MV-4-11 (cell line): ENCODE measurements at regions not wholly inside any gene's neighbourhood (a gene's known extent, or its start where the extent isn't known, plus 50 kb on each side); places are given as distances from the start of the nearest gene placed in this dataset.
"Not testable (repeated sequence)": the region's sequence is repeated elsewhere in the genome, so short reads cannot be mapped to it uniquely, and the experiment has no call there.

Experiments
- DNase-seq: peaks from one replicate; lab custom pipeline; 2025; lab: John Stamatoyannopoulos, UW

GRCh38 chr4:65265526-65265925 lies 404.8 kb downstream of the EPHA5 start:
- DNase-seq: no peak

DNA sequence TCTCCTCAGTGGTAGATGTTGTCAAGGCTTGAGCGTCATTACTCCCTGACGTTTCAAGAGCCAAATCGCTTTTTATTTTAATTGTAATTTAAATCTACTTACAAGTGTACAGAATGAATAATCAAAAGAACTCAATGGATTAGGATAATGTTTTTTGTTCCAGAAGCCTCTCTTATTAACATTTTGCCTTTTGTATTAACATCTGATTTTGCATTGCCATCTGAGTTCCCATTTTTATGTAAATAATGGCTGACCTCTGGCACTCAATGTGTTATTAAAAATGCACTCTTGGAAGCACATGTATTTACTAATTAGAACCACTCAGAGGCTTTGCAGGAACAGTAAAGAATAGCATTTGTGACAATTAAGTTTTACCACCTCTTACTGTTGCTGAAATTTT lies 411.0 kb downstream of the EPHA5 start:
- DNase-seq: no peak

DNA sequence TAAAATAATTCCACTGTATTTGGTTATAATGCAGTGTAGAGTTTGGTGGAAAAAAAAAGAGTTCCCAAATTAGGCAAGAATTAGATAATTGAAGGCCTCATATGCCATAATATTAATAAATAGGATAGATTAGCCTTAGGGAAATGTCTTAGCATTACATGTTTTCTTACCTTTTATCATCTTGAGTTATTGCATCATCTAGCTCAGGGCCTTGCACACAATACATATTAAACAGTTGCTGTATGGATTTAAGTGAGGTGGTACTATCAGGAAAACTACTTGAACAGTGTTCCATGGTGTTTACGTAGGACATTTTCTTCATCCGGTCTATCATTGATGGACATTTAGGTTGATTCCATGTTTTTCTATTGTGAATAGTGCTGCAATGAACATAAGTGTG lies 419.4 kb downstream of the EPHA5 start:
- DNase-seq: no peak

- no peak for DNase-seq
Measured at GRCh38 chr4:65249111-65249510, 421.2 kb downstream of the EPHA5 start.

DNA sequence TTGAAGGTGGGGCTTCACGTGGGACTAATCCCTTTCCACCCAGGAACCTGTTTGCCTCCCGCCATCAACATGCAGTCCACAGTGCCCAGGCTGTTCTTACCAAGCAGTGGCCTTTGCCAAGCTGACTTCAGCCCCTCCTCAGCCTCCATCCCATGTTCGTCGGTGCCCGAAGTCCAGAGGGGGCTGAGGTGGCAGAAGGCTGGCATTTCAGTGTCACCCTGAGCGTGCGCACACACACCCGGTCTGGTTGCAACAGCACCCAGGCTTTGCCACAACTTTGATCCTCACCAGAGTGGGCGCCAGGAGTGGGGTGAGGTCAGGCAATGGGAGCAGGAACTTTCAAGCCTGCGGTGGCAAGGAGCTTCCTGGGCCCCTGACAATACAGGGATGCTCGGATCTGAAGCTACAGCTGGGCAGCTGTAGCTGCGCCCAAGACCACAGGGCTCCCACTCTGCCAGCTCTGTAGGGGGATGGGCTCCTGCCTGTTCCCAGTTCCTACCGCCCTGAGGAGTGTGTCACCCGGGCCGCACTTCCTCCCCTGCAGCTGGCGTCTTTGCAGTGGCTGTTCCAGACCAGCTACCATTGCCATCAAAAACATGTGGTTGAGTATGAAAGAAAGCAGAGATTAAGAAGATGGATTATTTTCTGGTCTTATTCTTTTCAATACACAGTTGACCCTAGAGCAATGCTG lies 428.0 kb downstream of the EPHA5 start:
- DNase-seq: no peak

DNA sequence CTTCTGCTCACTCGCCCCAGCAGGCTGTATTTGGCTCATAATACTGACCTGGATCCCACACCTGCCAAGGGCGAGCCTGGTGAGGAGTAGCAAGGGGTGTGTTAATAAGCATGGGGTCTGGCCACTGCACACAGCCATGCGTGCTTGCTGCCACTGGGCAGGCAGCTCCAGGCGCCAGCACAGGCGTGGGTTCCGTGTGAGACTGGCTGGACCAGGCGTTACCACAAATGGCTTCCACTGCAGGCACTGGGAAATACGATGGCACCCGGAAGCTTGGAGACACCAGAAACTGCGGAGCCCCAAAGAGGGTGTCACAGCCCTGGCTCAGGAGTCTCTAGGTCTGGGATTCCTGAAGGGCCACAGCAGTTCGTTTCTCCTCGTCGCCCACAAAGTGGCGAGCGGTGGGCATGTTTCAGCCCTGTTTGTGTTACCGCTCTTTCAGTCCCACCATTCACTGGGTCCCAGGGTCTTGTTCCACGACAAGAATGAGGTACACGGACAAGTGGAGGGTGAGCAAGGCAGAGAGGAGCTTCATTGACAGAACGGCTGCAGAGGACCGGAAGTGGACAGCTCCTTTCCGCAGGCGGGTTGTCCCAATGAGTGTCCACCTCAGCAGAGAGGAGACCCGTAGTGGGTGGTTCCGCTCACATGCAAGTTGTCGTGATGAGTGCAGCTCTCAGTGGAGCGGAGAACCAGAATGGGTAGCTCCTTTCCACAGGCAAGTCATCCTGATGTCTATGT lies 428.9 kb downstream of the EPHA5 start:
- DNase-seq: no peak

GRCh38 chr4:65234061-65234460 lies 436.2 kb downstream of the EPHA5 start:
- DNase-seq: no peak

- DNase-seq: no peak
Measured at GRCh38 chr4:65227628-65228027, 442.7 kb downstream of the EPHA5 start.

GRCh38 chr4:65223601-65224000 lies 446.7 kb downstream of the EPHA5 start:
- no peak for DNase-seq

- DNase-seq: not testable (repeated sequence)
Measured at GRCh38 chr4:65223074-65223473, 447.2 kb downstream of the EPHA5 start.

- no peak for DNase-seq
Measured at GRCh38 chr4:65217179-65217578, 453.1 kb downstream of the EPHA5 start.

DNA sequence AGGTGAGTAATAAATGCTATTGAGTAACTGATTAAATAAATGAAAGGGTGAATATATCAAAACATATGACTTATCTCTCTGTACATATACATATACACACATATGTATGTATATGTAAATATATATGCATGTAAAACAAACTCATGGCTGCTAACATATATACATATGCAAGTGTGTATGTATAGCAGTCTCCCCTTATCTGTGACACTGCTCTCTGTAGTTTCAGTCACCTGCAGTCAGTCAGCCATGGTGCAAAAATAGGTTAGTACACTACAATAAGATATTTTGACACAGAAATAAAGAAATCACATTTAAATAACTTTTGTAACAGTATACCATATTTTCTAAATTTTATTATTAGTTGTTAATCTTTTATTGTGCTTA lies 467.4 kb downstream of the EPHA5 start:
- no peak for DNase-seq

- DNase-seq: no peak
Measured at GRCh38 chr4:65202165-65202852, 468.0 kb downstream of the EPHA5 start.

GRCh38 chr4:65195666-65196065 lies 474.6 kb downstream of the EPHA5 start:
- DNase-seq: no peak

DNA sequence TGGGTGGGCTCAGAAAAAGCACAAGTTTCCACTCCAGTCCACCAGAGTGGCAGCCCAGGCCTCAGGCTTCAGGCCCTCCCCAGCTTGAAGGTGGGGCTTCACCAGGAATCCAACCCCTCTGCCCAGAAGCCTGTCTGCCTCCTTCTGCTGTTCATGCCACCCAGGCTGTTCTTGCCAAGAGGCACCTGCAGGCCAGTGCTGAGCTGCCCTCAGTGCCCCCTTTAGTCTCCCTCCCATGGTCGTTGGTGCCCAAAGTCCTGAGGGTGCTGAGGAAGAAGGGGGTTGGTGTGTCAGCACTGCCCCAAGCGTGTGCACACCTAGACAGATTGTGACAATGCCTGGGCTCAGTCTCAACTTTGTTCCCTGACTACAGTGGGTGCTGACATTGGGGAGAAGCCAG lies 475.3 kb downstream of the EPHA5 start:
- no peak for DNase-seq

GRCh38 chr4:65193985-65194384 lies 476.3 kb downstream of the EPHA5 start:
- no peak for DNase-seq

DNA sequence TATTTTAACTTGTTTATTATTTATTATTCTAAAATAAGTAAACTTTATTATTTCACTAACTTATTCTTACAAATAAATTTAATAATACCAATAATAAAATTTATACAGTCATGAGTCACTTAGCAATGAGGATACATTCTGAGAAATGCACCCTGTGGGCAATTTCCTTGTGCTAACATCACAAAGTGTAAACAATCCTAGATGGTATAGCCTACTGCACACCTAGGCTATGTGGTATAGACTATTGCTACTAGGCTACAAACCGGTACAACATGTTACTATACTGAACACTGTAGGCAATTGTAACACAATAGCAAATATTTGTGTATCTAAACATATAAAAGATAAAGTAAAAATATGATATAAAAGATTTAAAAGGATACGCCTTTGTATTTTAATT lies 479.5 kb downstream of the EPHA5 start:
- DNase-seq: no peak

GRCh38 chr4:65175585-65175984 lies 494.7 kb downstream of the EPHA5 start:
- no peak for DNase-seq

DNA sequence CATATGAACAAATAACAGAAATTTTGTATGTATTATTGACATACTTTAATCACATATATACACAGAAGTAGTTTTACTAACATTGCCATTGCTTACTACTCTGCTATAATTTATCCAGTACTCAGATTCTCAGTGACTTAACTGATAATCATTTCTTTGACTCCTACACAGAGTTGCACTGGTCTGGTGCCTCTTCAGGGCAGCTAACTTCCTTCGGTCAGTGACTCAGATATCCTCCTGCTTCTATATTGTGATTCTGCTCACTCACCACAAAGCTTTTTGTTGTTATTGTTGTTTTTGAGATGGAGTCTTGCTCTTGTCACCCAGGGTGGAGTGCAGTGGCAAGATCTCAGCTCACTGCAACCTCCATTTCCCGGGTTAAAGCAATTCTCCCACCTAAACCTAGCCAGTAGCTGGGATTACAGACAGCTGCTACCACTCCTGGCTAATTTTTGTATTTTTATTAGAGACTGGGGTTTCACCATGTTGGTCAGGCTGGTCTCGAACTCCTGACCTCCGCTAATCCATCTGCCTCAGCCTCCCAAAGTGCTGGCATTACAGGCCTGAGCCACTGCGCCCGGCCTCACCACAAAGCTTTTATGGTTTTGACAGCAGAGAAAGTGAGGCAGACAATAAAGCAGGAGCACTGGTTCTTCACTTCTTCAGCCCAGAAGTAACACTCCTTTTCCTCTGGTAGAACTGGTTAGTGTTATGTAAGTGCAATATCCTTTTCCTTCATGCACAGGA lies 499.3 kb downstream of the EPHA5 start:
- no peak for DNase-seq

- no peak for DNase-seq
Measured at GRCh38 chr4:65167719-65168118, 502.6 kb downstream of the EPHA5 start.

DNA sequence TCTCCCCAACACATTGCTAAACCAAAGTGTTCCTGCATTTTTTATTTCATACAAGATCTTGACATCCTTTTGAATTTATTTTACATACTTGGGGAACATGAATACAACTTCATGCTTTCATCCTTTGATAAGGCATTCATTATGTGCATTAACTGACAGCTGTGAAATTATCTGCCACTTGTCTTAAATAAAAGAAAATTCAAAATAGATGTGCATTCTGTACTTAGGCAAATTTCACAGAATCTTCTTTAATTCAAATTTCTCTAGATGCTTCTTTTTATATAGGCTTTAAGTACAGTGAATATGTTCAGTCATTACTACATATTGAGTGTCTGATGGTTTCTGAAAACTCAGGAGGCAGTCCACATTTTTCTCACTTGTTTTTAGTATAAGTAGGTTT lies 518.1 kb downstream of the EPHA5 start:
- no peak for DNase-seq

GRCh38 chr4:65139998-65140397 lies 530.3 kb downstream of the EPHA5 start:
- no peak for DNase-seq

- no peak for DNase-seq
Measured at GRCh38 chr4:65126200-65126599, 544.1 kb downstream of the EPHA5 start.
